ENCODE measurements at regions not wholly inside any gene's neighbourhood (a gene's known extent, or its start where the extent isn't known, plus 50 kb on each side); places are given as distances from the start of the nearest gene placed in this dataset.

DNA sequence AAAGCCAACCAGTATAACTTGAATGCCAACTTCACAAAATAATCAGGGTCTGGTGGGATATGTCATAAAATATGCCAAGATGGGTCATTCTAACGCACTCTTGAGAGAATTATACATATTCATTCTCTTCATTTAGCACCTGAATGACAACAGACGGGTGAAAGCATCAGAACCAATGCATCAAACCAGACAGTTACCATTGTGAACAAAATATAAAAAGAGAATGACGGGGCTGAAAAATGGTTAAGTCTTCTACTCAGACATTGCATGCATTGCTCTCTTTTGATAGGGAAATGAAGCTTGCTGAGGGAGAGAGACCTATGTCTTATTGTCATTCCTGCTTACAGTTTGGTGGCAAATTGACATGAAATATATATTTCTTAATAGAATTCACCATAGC is 702.1 kb downstream of the NOVA1 start:
- TF ChIP-seq, protein P1, sequence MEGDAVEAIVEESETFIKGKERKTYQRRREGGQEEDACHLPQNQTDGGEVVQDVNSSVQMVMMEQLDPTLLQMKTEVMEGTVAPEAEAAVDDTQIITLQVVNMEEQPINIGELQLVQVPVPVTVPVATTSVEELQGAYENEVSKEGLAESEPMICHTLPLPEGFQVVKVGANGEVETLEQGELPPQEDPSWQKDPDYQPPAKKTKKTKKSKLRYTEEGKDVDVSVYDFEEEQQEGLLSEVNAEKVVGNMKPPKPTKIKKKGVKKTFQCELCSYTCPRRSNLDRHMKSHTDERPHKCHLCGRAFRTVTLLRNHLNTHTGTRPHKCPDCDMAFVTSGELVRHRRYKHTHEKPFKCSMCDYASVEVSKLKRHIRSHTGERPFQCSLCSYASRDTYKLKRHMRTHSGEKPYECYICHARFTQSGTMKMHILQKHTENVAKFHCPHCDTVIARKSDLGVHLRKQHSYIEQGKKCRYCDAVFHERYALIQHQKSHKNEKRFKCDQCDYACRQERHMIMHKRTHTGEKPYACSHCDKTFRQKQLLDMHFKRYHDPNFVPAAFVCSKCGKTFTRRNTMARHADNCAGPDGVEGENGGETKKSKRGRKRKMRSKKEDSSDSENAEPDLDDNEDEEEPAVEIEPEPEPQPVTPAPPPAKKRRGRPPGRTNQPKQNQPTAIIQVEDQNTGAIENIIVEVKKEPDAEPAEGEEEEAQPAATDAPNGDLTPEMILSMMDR (IDR thresholded peaks at IDR 0.05; ENCODE audit: insufficient read depth, low read length, poor library complexity, severe bottlenecking) = no peak
- no peaks in the 10 kb centered on the region for H3K27me3 ChIP-seq (ENCODE audit: control insufficient read depth, insufficient read depth, low read length)
- no peaks in the 10 kb centered on the region for H3K36me3 ChIP-seq (ENCODE audit: control insufficient read depth, insufficient read depth, low read length)
- no peak overlapping the region for H3K4me3 ChIP-seq (ENCODE audit: low read depth, low read length)
- DNase-seq (ENCODE audit: low read depth) = no peak

DNA sequence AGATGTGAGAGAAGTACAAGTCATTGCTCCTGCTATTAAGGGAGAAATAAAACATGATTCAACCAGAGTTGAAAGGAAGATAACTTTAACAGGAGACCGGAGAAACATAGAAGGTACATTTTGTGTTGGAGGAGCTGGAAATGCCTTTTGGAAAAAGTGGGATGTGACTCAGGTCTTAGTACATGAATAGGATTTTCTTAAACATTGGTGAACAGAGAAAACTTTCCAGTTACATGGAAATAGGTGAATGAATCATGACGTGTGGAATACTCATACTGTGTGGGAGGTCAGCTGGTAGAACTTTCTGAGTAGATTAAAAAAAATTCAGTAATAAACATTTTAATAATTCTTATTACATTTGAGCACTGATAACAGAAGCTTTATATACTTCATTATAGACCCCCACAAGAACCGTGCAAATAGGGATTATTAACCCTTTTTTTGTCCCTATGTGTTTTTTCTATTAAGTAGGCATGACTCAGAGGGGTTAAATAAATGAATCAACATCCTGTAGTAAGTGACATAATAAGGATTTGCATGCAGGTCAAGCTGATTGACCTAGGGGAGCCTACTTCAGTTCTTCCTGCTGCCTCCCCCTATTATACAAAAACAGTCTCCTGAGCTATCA is 710.5 kb downstream of the NOVA1 start:
- Histone ChIP-seq H3K4me3 (ENCODE audit: low read depth, low read length) (no peak overlapping the region), H3K27me3 (ENCODE audit: control insufficient read depth, insufficient read depth, low read length) (no peaks in the 10 kb centered on the region), H3K36me3 (ENCODE audit: control insufficient read depth, insufficient read depth, low read length) (no peaks in the 10 kb centered on the region)
- DNase-seq (ENCODE audit: low read depth) = peak; percentile 28
- TF ChIP-seq, protein P1 (IDR thresholded peaks at IDR 0.05; ENCODE audit: insufficient read depth, low read length, poor library complexity, severe bottlenecking) = no peak

DNA sequence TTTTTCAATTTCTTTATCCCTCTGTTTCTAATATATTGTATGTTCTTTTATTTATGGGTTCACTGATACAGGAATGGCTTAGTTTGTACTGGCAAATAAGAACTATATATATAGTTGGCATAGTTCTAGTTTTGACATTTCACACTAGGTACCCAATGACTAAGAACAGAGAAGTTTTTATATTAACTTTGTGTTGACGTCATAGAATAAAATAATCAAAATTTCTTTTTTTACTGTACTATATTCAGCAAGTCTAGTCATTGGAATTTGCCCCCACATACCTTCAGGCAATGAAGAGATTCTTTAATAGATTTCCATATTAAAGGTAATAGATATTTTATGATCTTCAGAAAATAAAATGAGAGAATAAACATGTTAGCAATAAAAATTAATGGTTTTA is 713.2 kb downstream of the NOVA1 start:
- TF ChIP-seq, protein P1 (IDR thresholded peaks at IDR 0.05; ENCODE audit: insufficient read depth, low read length, poor library complexity, severe bottlenecking) = no peak
- Histone ChIP-seq H3K27me3 (ENCODE audit: control insufficient read depth, insufficient read depth, low read length) (no peaks in the 10 kb centered on the region), H3K36me3 (ENCODE audit: control insufficient read depth, insufficient read depth, low read length) (no peaks in the 10 kb centered on the region), H3K4me3 (ENCODE audit: low read depth, low read length) (no peak overlapping the region)
- no peak for DNase-seq (ENCODE audit: low read depth)

DNA sequence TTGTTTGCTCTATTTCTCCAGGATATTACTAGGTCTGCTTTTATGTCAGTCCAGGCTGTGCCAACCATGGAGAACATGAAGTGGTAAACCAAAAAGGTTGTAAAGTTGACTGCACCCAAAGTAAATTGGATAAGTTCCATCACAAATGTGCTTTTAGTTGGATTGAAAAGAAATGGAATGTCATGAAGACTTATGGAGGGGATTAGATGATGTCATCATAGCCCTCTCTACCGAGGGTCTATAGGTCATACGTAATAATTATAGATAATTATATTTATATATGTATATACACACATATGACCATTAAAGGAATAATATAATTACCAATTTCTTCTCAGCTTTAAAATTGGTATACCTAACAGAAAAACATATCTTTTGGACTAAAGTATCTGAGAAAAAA is 714.9 kb downstream of the NOVA1 start:
- no peaks in the 10 kb centered on the region for H3K36me3 ChIP-seq (ENCODE audit: control insufficient read depth, insufficient read depth, low read length)
- TF ChIP-seq, protein P1 (IDR thresholded peaks at IDR 0.05; ENCODE audit: insufficient read depth, low read length, poor library complexity, severe bottlenecking) = no peak
- no peaks in the 10 kb centered on the region for H3K27me3 ChIP-seq (ENCODE audit: control insufficient read depth, insufficient read depth, low read length)
- no peak overlapping the region for H3K4me3 ChIP-seq (ENCODE audit: low read depth, low read length)
- no peak for DNase-seq (ENCODE audit: low read depth)

DNA sequence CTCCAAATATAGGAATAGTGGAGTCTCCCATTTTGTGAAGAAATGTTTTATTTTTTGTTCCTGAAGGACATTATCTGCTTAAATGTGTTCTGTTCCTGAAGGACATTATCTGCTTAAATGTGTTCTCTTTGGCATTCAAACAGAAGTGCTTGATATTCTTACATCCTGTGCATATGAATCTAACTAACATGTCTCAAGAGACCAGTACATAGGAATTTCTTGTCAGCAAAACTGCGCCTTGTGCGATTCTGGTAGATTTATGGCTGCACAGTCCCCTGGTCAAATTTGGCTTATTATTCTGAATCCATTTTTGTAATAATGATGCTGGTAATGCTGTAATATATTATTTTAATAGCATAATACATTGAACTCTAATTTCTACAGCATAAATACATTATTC is 722.4 kb downstream of the NOVA1 start:
- DNase-seq (ENCODE audit: low read depth) = no peak
- no peaks in the 10 kb centered on the region for H3K36me3 ChIP-seq (ENCODE audit: control insufficient read depth, insufficient read depth, low read length)
- no peak overlapping the region for H3K4me3 ChIP-seq (ENCODE audit: low read depth, low read length)
- H3K27me3 ChIP-seq (ENCODE audit: control insufficient read depth, insufficient read depth, low read length) = no peaks in the 10 kb centered on the region
- TF ChIP-seq, protein P1 (IDR thresholded peaks at IDR 0.05; ENCODE audit: insufficient read depth, low read length, poor library complexity, severe bottlenecking) = no peak

DNA sequence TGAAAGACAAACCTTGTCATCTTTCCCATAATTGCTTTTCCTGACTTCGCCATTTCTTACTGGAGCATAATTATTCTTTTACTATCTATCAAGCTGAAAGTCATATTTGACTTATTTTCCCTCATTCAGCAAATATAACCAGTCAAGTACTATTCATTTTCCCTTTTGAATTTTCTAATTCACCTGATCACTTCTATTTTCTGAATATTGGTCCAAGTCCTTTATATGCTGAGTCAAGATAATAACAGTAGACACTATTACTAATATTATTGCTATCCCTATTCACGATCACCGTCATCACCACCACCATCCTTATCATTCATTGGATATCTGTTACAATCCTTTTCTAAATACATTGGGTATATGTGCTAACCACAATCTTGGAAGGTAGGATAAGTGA is 728.0 kb downstream of the NOVA1 start:
- Histone ChIP-seq H3K36me3 (ENCODE audit: control insufficient read depth, insufficient read depth, low read length) (no peaks in the 10 kb centered on the region), H3K27me3 (ENCODE audit: control insufficient read depth, insufficient read depth, low read length) (no peaks in the 10 kb centered on the region), H3K4me3 (ENCODE audit: low read depth, low read length) (no peak overlapping the region)
- no peak for DNase-seq (ENCODE audit: low read depth)
- TF ChIP-seq, protein P1 (IDR thresholded peaks at IDR 0.05; ENCODE audit: insufficient read depth, low read length, poor library complexity, severe bottlenecking) = no peak

Data from kidney epithelial cell (primary cell).